Effector memory CD8-positive, alpha-beta T cell (primary cell): ENCODE measurements at regions not wholly inside any gene's neighbourhood (a gene's known extent, or its start where the extent isn't known, plus 50 kb on each side); places are given as distances from the start of the nearest gene placed in this dataset.
"Not testable (repeated sequence)": the region's sequence is repeated elsewhere in the genome, so short reads cannot be mapped to it uniquely, and the experiment has no call there.

Source experiments
- ATAC-seq: fragments of 150-1000 bp; cut with Tn5 transposase; replicated peaks from 2 replicates; pipeline ENCODE4 v1.10.0; 2021; ENCODE audit warnings: mild to moderate bottlenecking, moderate library complexity
- DNase-seq, 3 experiments: peaks; one replicate each; pipeline ENCODE4 v3.0.0; 2021
- H3K27ac Mint-ChIP-seq, 2 donors: one replicate each; pipeline ENCODE4 v1.8.0; 2022; ENCODE audit warnings: mild to moderate bottlenecking in 2 of 2, mixed read lengths in 2 of 2, moderate library complexity in 2 of 2
- H3K27me3 Mint-ChIP-seq, 2 donors: one replicate each; pipeline ENCODE4 v1.8.0; 2022; ENCODE audit warnings: mixed read lengths in 2 of 2
- H3K36me3 Mint-ChIP-seq: one replicate; pipeline ENCODE4 v1.8.0; 2022; ENCODE audit warnings: mild to moderate bottlenecking, moderate library complexity, mixed read lengths; ENCODE audit not compliant: insufficient read depth
- H3K4me1 Mint-ChIP-seq, 2 donors: one replicate each; pipeline ENCODE4 v1.8.0; 2022; ENCODE audit warnings: low read depth in 2 of 2, mixed read lengths in 2 of 2
- H3K4me3 Mint-ChIP-seq, 2 donors: one replicate each; pipeline ENCODE4 v1.8.0; 2022; ENCODE audit warnings: mild to moderate bottlenecking in 2 of 2, mixed read lengths in 2 of 2, moderate library complexity in 2 of 2
- H3K9me3 Mint-ChIP-seq, 2 donors: one replicate each; pipeline ENCODE4 v1.8.0; 2022; ENCODE audit warnings: mixed read lengths in 2 of 2

- Mint-ChIP-seq H3K36me3 (peaks cover 15% of the 10 kb centered on the region), H3K9me3 (no peaks in the 10 kb centered on the region), H3K27me3 (no peaks in the 10 kb centered on the region), H3K4me1 (peaks cover 48 to 73% of the 10 kb centered on the region in 2 donors), H3K4me3 (no peak overlapping the region), H3K27ac (no peak overlapping the region)
- DNase-seq (no peak), ATAC-seq (no peak)
These were observed 140.7 kb upstream of the NEDD9 start for GRCh38 chr6:11373208-11373607.

GRCh38 chr6:11372186-11372790 is 139.8 kb upstream of the NEDD9 start:
- not testable (repeated sequence) for H3K9me3 Mint-ChIP-seq, ATAC-seq, H3K4me3 Mint-ChIP-seq, H3K27me3 Mint-ChIP-seq, DNase-seq
- Mint-ChIP-seq H3K27ac (peak overlapping the region in 1 of 2 donors; percentile 80), H3K36me3 (peaks cover 15% of the 10 kb centered on the region), H3K4me1 (peaks cover 50 to 73% of the 10 kb centered on the region in 2 donors)

- Mint-ChIP-seq H3K27me3 (no peaks in the 10 kb centered on the region), H3K4me1 (peaks cover 55 to 74% of the 10 kb centered on the region in 2 donors), H3K4me3 (no peak overlapping the region), H3K9me3 (no peaks in the 10 kb centered on the region), H3K36me3 (peaks cover 13% of the 10 kb centered on the region), H3K27ac (peak overlapping the region in 1 of 2 donors; percentile 85)
- DNase-seq (no peak), ATAC-seq (no peak)
These were observed 137.9 kb upstream of the NEDD9 start for GRCh38 chr6:11370191-11371018.

- Mint-ChIP-seq H3K9me3 (no peaks in the 10 kb centered on the region), H3K27ac (peak overlapping the region in 1 of 2 donors; percentile 99), H3K4me1 (peaks cover 48 to 70% of the 10 kb centered on the region in 2 donors), H3K27me3 (no peaks in the 10 kb centered on the region), H3K4me3 (peak overlapping the region in 1 of 2 donors; percentile 0), H3K36me3 (peaks cover 17% of the 10 kb centered on the region)
- ATAC-seq (no peak), DNase-seq (no peak)
These were observed 136.3 kb upstream of the NEDD9 start for GRCh38 chr6:11368760-11369159.

DNA sequence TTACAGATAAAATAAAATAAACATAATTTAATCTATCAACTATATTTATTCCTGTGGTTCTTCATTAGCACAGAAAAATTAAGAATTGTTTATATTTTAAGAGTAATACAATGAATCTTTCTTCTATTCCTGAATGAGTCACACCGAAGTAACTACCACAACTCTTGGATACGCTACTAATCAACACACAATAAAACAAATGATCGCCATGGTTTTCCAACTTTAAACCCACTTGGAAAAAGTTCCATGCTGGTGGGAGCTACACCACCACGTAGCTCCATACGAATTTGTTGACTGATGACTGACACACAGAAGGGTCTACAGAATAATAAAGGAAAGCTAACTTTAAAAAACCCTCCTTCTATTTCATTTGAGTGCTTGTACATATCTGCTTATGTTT is 135.8 kb upstream of the NEDD9 start:
- Mint-ChIP-seq H3K27me3 (no peaks in the 10 kb centered on the region), H3K36me3 (peaks cover 17% of the 10 kb centered on the region), H3K4me3 (peak overlapping the region in 1 of 2 donors; percentile 77), H3K27ac (peak overlapping the region in 1 of 2 donors; percentile 99), H3K9me3 (no peaks in the 10 kb centered on the region), H3K4me1 (peaks cover 48 to 72% of the 10 kb centered on the region in 2 donors)
- ATAC-seq (no peak), DNase-seq (no peak)

GRCh38 chr6:11367638-11368199 is 135.3 kb upstream of the NEDD9 start:
- Mint-ChIP-seq H3K36me3 (peaks cover 17% of the 10 kb centered on the region), H3K27ac (peak overlapping the region; percentile 93 to 99), H3K27me3 (no peaks in the 10 kb centered on the region), H3K4me3 (peak overlapping the region; percentile 39 to 77), H3K4me1 (peaks cover 48 to 77% of the 10 kb centered on the region in 2 donors), H3K9me3 (no peaks in the 10 kb centered on the region)
- DNase-seq: no peak
- no peak for ATAC-seq

DNA sequence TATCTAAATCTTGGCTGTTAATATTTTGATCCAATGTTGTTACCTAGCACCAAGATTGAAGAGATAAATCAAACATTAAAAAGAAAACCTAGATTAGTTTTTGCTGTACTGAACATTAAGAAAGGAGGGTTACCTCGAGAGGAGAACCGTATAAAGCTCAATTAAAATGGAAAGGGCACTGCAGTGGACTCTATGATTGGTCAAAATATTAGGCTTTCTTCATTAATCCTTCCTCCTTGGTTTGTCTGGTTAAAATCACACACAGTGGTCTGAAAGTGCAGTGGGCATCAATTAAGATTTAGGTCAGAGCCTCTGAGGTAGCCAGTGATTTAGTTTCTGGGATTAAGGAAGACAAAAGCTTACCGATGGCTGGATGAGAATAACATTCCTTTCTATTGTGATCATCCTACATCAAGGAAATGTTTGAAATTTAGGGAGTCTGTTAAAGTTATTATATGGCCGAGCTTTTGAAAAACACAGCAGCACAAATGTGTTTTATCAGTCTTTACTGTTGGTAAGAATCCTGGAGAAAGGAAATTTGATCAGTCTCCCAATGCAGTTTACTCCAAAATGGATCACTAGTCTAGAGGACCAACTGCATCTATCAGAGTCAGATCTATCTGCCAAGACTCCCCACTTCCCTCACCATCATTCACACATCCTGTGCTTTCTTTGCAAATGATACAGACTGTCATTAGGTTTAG is 134.6 kb upstream of the NEDD9 start:
- Mint-ChIP-seq H3K9me3 (no peaks in the 10 kb centered on the region), H3K27ac (peak overlapping the region; percentile 93 to 99), H3K4me3 (peak overlapping the region; percentile 39 to 77), H3K27me3 (no peaks in the 10 kb centered on the region), H3K4me1 (peaks cover 50 to 78% of the 10 kb centered on the region in 2 donors), H3K36me3 (peaks cover 17% of the 10 kb centered on the region)
- no peak for ATAC-seq
- no peak for DNase-seq

DNA sequence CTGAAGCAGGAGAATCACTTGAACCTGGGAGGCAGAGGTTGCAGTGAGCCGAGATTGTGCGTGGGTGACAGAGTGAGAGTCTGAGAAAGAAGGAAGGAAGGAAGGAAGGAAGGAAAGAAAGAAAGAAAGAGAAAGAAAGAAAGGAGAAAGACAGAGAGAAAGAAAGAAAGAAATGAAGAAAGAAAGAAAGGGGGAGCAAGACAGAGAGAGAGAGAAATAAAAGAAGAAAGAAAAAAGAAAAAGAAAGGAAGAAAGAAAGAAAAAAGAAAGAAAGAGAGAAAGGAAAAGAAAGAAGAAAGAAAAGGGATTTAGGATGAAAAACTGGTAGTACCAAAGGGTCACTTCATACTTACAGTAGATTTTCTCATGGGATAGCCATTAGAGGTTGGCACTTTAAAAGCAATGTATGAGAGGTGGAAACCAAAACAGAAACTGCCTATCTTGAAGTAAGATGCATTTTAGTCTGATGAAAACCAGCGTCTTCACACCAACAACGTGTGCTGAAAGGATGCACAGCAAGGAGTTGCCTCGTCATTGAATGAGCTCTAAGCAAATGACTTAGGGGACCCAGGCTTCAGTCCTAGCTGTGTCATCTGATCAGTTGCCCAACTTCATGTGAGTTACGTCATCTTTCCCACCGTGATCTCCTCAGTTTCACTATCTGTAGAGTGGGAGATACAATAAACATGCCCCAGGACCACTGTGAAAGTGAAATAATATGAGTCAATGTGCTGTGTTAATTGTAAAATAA is 133.9 kb upstream of the NEDD9 start:
- H3K4me1 Mint-ChIP-seq: peaks cover 53 to 82% of the 10 kb centered on the region in 2 donors
- peaks cover 0 to under 1% of the 10 kb centered on the region in 2 donors for H3K9me3 Mint-ChIP-seq
- peak overlapping the region; percentile 93 to 99 for H3K27ac Mint-ChIP-seq
- peaks cover 20% of the 10 kb centered on the region for H3K36me3 Mint-ChIP-seq
- ATAC-seq: peak; percentile 92
- H3K4me3 Mint-ChIP-seq: peak overlapping the region; percentile 39 to 77
- DNase-seq: peak; percentile 29 to 56 (median 42)
- no peaks in the 10 kb centered on the region for H3K27me3 Mint-ChIP-seq

- Mint-ChIP-seq H3K27ac (peak overlapping the region; percentile 93 to 99), H3K4me3 (peak overlapping the region in 1 of 2 donors; percentile 77), H3K27me3 (no peaks in the 10 kb centered on the region), H3K4me1 (peaks cover 48 to 82% of the 10 kb centered on the region in 2 donors), H3K9me3 (peaks cover 1 to 10% of the 10 kb centered on the region in 2 donors), H3K36me3 (peaks cover 18% of the 10 kb centered on the region)
- DNase-seq: no peak
- ATAC-seq: no peak
These were observed 132.5 kb upstream of the NEDD9 start for GRCh38 chr6:11364971-11365397.

- DNase-seq: no peak
- Mint-ChIP-seq H3K27ac (peak overlapping the region; percentile 93 to 99), H3K36me3 (peaks cover 21% of the 10 kb centered on the region)
These were observed 131.6 kb upstream of the NEDD9 start for GRCh38 chr6:11363881-11364576.

GRCh38 chr6:11362564-11362963 is 130.1 kb upstream of the NEDD9 start:
- peaks cover 25% of the 10 kb centered on the region for H3K36me3 Mint-ChIP-seq
- ATAC-seq (no peak), DNase-seq (no peak)
- no peak overlapping the region for H3K4me3 Mint-ChIP-seq
- H3K4me1 Mint-ChIP-seq: peaks cover 47 to 79% of the 10 kb centered on the region in 2 donors
- H3K27me3 Mint-ChIP-seq: no peaks in the 10 kb centered on the region
- peaks cover 2 to 10% of the 10 kb centered on the region in 2 donors for H3K9me3 Mint-ChIP-seq
- H3K27ac Mint-ChIP-seq: peak overlapping the region in 1 of 2 donors; percentile 52

More at GRCh38 chr6:11363881-11364576, 131.6 kb upstream of the NEDD9 start:
- Mint-ChIP-seq H3K9me3 (peaks cover 2 to 10% of the 10 kb centered on the region in 2 donors), H3K4me3 (no peak overlapping the region), H3K4me1 (peaks cover 46 to 82% of the 10 kb centered on the region in 2 donors), H3K27me3 (no peaks in the 10 kb centered on the region)
- ATAC-seq: peak; percentile 19
